ENCODE measurements at regions not wholly inside any gene's neighbourhood (a gene's known extent, or its start where the extent isn't known, plus 50 kb on each side); places are given as distances from the start of the nearest gene placed in this dataset.

DNA sequence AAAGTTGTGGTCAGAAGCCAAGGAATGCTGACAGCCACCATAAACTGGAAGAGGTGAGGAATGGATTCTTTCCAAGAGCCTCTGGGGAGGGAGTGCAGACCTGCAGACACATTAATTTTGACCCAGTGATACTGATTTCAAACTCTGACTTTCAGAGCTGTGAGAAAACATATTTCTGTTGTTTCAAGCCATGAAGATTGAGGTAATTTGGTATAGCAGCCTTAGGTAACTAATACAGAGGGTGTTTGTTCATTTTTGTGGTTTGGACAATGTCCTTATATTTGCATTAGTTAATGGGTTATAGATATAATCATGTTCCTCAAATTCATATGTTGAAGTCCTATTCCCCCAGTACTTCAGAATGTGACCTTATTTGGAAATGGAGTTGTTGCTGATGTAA is 85.4 kb upstream of the GTSF1L start:
- Mint-ChIP-seq H3K4me1 (no peaks in the 10 kb centered on the region), H3K27ac (no peak overlapping the region), H3K36me3 (ENCODE audit: low read depth) (peaks cover 10% of the 10 kb centered on the region), H3K4me3 (no peak overlapping the region), H3K9me3 (peaks cover 29% of the 10 kb centered on the region), H3K27me3 (peaks cover 16% of the 10 kb centered on the region)
- DNase-seq, result no peak
- CTCF ChIA-PET, result no interaction called here
- POLR2A ChIA-PET, result no interaction called here

DNA sequence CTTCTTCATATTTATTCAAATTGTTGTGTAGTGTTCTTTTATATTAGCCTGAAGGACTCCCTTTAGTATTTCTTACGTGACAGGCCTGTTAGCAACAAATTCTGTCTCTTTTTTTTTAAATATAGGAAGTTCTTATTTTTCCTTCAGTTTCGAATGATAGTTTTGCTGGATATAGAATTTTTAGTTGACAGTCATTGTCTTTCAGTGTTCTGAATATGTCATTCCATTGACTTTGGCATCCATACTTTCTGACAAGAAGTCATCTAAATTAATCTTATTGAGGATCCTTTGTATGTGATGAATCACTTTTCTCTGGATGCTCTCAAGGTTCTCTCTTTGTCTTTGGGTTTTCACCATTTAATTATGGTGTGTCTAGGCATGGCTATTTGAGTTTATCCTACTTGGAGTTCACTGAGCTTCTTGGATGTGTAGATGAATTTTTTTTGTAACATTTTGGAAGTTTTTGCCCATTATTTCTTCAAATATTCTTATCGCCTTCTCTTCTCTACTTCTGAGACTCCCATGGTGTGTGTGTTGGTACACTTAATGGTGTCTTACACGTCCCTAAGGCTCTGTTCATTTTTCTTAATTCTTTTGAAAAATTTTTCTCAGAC is 82.5 kb upstream of the GTSF1L start:
- Mint-ChIP-seq H3K4me3 (no peak overlapping the region), H3K27ac (no peak overlapping the region), H3K27me3 (peaks cover 27% of the 10 kb centered on the region), H3K4me1 (no peaks in the 10 kb centered on the region), H3K9me3 (peaks cover 31% of the 10 kb centered on the region), H3K36me3 (ENCODE audit: low read depth) (peaks cover 16% of the 10 kb centered on the region)
- POLR2A ChIA-PET, result no interaction called here
- DNase-seq, result no peak
- CTCF ChIA-PET, result no interaction called here

- H3K27ac Mint-ChIP-seq, result no peak overlapping the region
- H3K4me1 Mint-ChIP-seq, result peaks cover 9% of the 10 kb centered on the region
- H3K27me3 Mint-ChIP-seq, result peaks cover 18% of the 10 kb centered on the region
- H3K36me3 Mint-ChIP-seq (ENCODE audit: low read depth), result peaks cover 14% of the 10 kb centered on the region
- H3K9me3 Mint-ChIP-seq, result peaks cover 12% of the 10 kb centered on the region
- ChIA-PET CTCF (interaction anchor here (0.6 kb wide), 1 partner anchor 147 kb away, joined by 3 read pairs; no protein-coding TSS in a partner anchor), POLR2A (no interaction called here)
- no peak for DNase-seq
- no peak overlapping the region for H3K4me3 Mint-ChIP-seq
These were observed 78.0 kb upstream of the GTSF1L start for GRCh38 chr20:43804781-43805180.

- peaks cover 9% of the 10 kb centered on the region for H3K36me3 Mint-ChIP-seq (ENCODE audit: low read depth)
- H3K27ac Mint-ChIP-seq, result no peak overlapping the region
- CTCF ChIA-PET, result no interaction called here
- POLR2A ChIA-PET, result no interaction called here
- H3K27me3 Mint-ChIP-seq, result peaks cover 18% of the 10 kb centered on the region
- peaks cover 6% of the 10 kb centered on the region for H3K9me3 Mint-ChIP-seq
- peaks cover 24% of the 10 kb centered on the region for H3K4me1 Mint-ChIP-seq
- DNase-seq, result no peak
- H3K4me3 Mint-ChIP-seq, result no peak overlapping the region
These were observed 76.5 kb upstream of the GTSF1L start for GRCh38 chr20:43803276-43803675.

- Mint-ChIP-seq H3K36me3 (ENCODE audit: low read depth) (peaks cover 3% of the 10 kb centered on the region), H3K4me1 (peaks cover 26% of the 10 kb centered on the region), H3K9me3 (peaks cover 2% of the 10 kb centered on the region), H3K27me3 (peaks cover 3% of the 10 kb centered on the region), H3K27ac (peak overlapping the region; percentile 66), H3K4me3 (no peak overlapping the region)
- no peak for DNase-seq
- POLR2A ChIA-PET, result interaction anchor here (1.0 to 1.9 kb wide), 3 partner anchors 13 to 49 kb away, joined by 3 to 4 read pairs (median 3); no protein-coding TSS in a partner anchor
- CTCF ChIA-PET, result no interaction called here
These were observed 73.4 kb upstream of the GTSF1L start for GRCh38 chr20:43800186-43800585.

DNA sequence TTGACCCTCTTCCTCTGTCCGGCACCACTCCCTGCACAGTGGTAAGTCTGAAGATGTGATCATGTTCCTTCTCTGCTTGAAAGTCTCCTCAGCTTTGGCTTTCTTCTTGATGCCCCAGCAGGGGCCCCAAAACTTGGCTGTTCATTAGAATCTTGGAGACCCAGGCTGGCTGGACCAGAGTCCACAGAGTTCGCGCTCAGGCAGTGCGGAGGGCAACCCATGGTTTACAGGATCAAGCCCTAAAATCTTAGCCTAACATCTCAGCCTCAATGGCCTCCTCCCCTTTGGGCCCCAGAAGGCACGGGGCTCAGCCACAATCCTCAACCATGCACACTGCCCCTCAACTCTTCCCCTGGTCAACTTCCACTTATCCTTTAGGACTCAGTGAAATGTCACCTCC is 72.9 kb upstream of the GTSF1L start:
- peaks cover 26% of the 10 kb centered on the region for H3K4me1 Mint-ChIP-seq
- H3K4me3 Mint-ChIP-seq, result no peak overlapping the region
- CTCF ChIA-PET, result interaction anchor here (1.1 kb wide), 1 partner anchor 41 kb away, joined by 3 read pairs; no protein-coding TSS in a partner anchor
- peaks cover 3% of the 10 kb centered on the region for H3K27me3 Mint-ChIP-seq
- peaks cover 3% of the 10 kb centered on the region for H3K36me3 Mint-ChIP-seq (ENCODE audit: low read depth)
- peaks cover 2% of the 10 kb centered on the region for H3K9me3 Mint-ChIP-seq
- POLR2A ChIA-PET, result interaction anchor here (0.9 to 1.6 kb wide), 5 partner anchors 12 to 48 kb away, joined by 3 to 8 read pairs (median 3); no protein-coding TSS in a partner anchor
- H3K27ac Mint-ChIP-seq, result peak overlapping the region; percentile 66
- DNase-seq, result no peak

DNA sequence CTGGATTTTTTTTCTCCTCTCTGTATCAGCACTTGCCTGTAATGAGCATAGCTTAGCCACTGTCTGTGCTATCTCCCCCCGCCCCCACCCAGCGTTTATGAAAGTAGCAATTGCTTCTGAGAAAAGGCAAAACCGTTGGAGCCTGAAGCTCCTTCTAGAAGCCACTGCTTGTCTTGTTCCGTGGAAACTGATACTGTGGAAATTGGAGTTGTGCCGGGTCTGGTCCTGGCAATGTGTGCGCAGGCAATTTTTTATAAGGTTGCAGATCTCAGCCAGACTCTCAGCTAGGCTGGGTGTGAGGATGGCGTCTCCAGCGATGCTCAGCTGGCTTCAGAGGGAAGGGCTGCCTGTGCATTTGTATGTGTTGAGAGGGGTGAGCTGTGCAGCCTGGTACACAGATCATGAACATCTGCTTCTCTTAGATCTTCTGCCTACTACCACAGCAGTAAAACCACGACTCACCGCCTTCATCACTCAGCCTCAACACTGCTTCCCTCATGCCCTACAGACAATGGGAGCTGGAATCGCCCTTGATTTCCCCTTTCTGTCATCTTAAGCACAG is 72.4 kb upstream of the GTSF1L start:
- Mint-ChIP-seq H3K9me3 (peaks cover 2% of the 10 kb centered on the region), H3K36me3 (ENCODE audit: low read depth) (peaks cover 3% of the 10 kb centered on the region), H3K4me1 (peaks cover 26% of the 10 kb centered on the region), H3K27me3 (peaks cover 3% of the 10 kb centered on the region), H3K4me3 (no peak overlapping the region), H3K27ac (peak overlapping the region; percentile 66)
- DNase-seq, result no peak
- CTCF ChIA-PET, result interaction anchor here (1.1 kb wide), 1 partner anchor 41 kb away, joined by 3 read pairs; no protein-coding TSS in a partner anchor
- POLR2A ChIA-PET, result interaction anchor here (0.9 to 1.6 kb wide), 4 partner anchors 16 to 48 kb away, joined by 3 to 8 read pairs (median 6); no protein-coding TSS in a partner anchor

GRCh38 chr20:43798291-43799149 is 71.7 kb upstream of the GTSF1L start:
- H3K4me3 Mint-ChIP-seq, result no peak overlapping the region
- DNase-seq, result no peak
- H3K4me1 Mint-ChIP-seq, result peaks cover 26% of the 10 kb centered on the region
- H3K36me3 Mint-ChIP-seq (ENCODE audit: low read depth), result peaks cover 3% of the 10 kb centered on the region
- peak overlapping the region; percentile 66 for H3K27ac Mint-ChIP-seq
- ChIA-PET POLR2A (interaction anchor here (0.9 to 1.6 kb wide), 4 partner anchors 15 to 47 kb away, joined by 3 to 8 read pairs (median 6); no protein-coding TSS in a partner anchor), CTCF (interaction anchor here (1.1 kb wide), 1 partner anchor 42 kb away, joined by 3 read pairs; no protein-coding TSS in a partner anchor)
- H3K9me3 Mint-ChIP-seq, result peaks cover 2% of the 10 kb centered on the region
- H3K27me3 Mint-ChIP-seq, result peaks cover 3% of the 10 kb centered on the region

- CTCF ChIA-PET, result interaction anchor here (0.5 kb wide), 1 partner anchor 304 kb away, joined by 3 read pairs; no protein-coding TSS in a partner anchor
- Mint-ChIP-seq H3K27me3 (peaks cover 12% of the 10 kb centered on the region), H3K4me1 (peaks cover 16% of the 10 kb centered on the region), H3K27ac (no peak overlapping the region), H3K4me3 (no peak overlapping the region), H3K9me3 (peaks cover 13% of the 10 kb centered on the region), H3K36me3 (ENCODE audit: low read depth) (peaks cover 9% of the 10 kb centered on the region)
- POLR2A ChIA-PET, result no interaction called here
- no peak for DNase-seq
These were observed 67.5 kb upstream of the GTSF1L start for GRCh38 chr20:43794326-43794725.

GRCh38 chr20:43789593-43789992 is 62.8 kb upstream of the GTSF1L start:
- Mint-ChIP-seq H3K9me3 (peaks cover 11% of the 10 kb centered on the region), H3K27me3 (peaks cover 13% of the 10 kb centered on the region), H3K36me3 (ENCODE audit: low read depth) (peaks cover 9% of the 10 kb centered on the region), H3K4me3 (no peak overlapping the region), H3K27ac (no peak overlapping the region), H3K4me1 (peaks cover 16% of the 10 kb centered on the region)
- ChIA-PET CTCF (no interaction called here), POLR2A (no interaction called here)
- DNase-seq, result no peak

GRCh38 chr20:43787937-43788336 is 61.1 kb upstream of the GTSF1L start:
- peaks cover 11% of the 10 kb centered on the region for H3K9me3 Mint-ChIP-seq
- peaks cover 9% of the 10 kb centered on the region for H3K36me3 Mint-ChIP-seq (ENCODE audit: low read depth)
- H3K4me3 Mint-ChIP-seq, result no peak overlapping the region
- H3K27me3 Mint-ChIP-seq, result peaks cover 12% of the 10 kb centered on the region
- ChIA-PET CTCF (interaction anchor here (1.0 kb wide), 1 partner anchor 36 kb away, joined by 4 read pairs; no protein-coding TSS in a partner anchor), POLR2A (interaction anchor here (1.2 to 1.3 kb wide), 2 partner anchors 12 to 37 kb away, joined by 3 read pairs; no protein-coding TSS in a partner anchor)
- peaks cover 17% of the 10 kb centered on the region for H3K4me1 Mint-ChIP-seq
- DNase-seq, result no peak
- no peak overlapping the region for H3K27ac Mint-ChIP-seq

GRCh38 chr20:43786885-43787284 is 60.1 kb upstream of the GTSF1L start:
- H3K4me1 Mint-ChIP-seq, result peaks cover 24% of the 10 kb centered on the region
- POLR2A ChIA-PET, result interaction anchor here (1.3 kb wide), 1 partner anchor 13 kb away, joined by 3 read pairs; no protein-coding TSS in a partner anchor
- CTCF ChIA-PET, result interaction anchor here (0.7 kb wide), 1 partner anchor 197 kb away, joined by 3 read pairs; no protein-coding TSS in a partner anchor
- H3K4me3 Mint-ChIP-seq, result no peak overlapping the region
- H3K27ac Mint-ChIP-seq, result no peak overlapping the region
- H3K36me3 Mint-ChIP-seq (ENCODE audit: low read depth), result peaks cover 3% of the 10 kb centered on the region
- no peak for DNase-seq
- H3K9me3 Mint-ChIP-seq, result peaks cover 6% of the 10 kb centered on the region
- peaks cover 3% of the 10 kb centered on the region for H3K27me3 Mint-ChIP-seq

GRCh38 chr20:43781215-43781614 is 54.4 kb upstream of the GTSF1L start:
- peaks cover 20% of the 10 kb centered on the region for H3K9me3 Mint-ChIP-seq
- POLR2A ChIA-PET, result no interaction called here
- H3K4me3 Mint-ChIP-seq, result no peak overlapping the region
- CTCF ChIA-PET, result no interaction called here
- H3K36me3 Mint-ChIP-seq (ENCODE audit: low read depth), result peaks cover 10% of the 10 kb centered on the region
- H3K27ac Mint-ChIP-seq, result no peak overlapping the region
- H3K27me3 Mint-ChIP-seq, result peaks cover 13% of the 10 kb centered on the region
- peaks cover 9% of the 10 kb centered on the region for H3K4me1 Mint-ChIP-seq
- no peak for DNase-seq

Measured in activated CD4-positive, alpha-beta memory T cell treated with anti-CD3 and anti-CD28 coated beads, Interleukin-2, amount 10 ng/mL, durations not matched to agents 7 days and 5 days (primary cell).